ENCODE measurements at regions not wholly inside any gene's neighbourhood (a gene's known extent, or its start where the extent isn't known, plus 50 kb on each side); places are given as distances from the start of the nearest gene placed in this dataset.

DNA sequence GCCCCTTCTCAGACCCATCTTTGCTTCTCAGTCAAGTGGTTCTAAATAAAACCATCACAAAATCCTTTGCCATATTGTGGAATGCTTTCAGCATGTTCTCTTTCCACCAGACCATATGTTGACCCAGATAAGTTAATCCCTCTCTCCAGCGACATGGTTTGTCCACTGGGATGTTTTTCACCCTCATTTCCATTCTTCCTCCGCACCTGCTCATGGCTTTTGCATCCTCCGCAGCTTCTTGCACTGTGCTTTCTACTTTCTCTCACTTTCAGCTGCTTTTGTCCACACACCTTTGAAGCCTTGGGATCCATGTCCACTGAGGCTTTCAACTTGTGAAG is 52.3 kb upstream of the WAC start:
- TF ChIP-seq, protein P1, sequence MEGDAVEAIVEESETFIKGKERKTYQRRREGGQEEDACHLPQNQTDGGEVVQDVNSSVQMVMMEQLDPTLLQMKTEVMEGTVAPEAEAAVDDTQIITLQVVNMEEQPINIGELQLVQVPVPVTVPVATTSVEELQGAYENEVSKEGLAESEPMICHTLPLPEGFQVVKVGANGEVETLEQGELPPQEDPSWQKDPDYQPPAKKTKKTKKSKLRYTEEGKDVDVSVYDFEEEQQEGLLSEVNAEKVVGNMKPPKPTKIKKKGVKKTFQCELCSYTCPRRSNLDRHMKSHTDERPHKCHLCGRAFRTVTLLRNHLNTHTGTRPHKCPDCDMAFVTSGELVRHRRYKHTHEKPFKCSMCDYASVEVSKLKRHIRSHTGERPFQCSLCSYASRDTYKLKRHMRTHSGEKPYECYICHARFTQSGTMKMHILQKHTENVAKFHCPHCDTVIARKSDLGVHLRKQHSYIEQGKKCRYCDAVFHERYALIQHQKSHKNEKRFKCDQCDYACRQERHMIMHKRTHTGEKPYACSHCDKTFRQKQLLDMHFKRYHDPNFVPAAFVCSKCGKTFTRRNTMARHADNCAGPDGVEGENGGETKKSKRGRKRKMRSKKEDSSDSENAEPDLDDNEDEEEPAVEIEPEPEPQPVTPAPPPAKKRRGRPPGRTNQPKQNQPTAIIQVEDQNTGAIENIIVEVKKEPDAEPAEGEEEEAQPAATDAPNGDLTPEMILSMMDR (tag by site-specific recombination; IDR thresholded peaks at IDR 0.05) = no peak
- TF ChIP-seq YY1 (tag by site-specific recombination; IDR thresholded peaks at IDR 0.05) (no peak), ZNF585B (tag by site-specific recombination; IDR thresholded peaks at IDR 0.05) (no peak), ZNF514 (tag by site-specific recombination; IDR thresholded peaks at IDR 0.05) (no peak), KLF10 (tag by site-specific recombination; IDR thresholded peaks at IDR 0.05) (no peak), ZFP41 (tag by site-specific recombination; IDR thresholded peaks at IDR 0.05; ENCODE audit: borderline replicate concordance) (no peak), ZNF175 (tag by site-specific recombination; IDR thresholded peaks at IDR 0.05) (no peak)
- TF ChIP-seq, protein P2, sequence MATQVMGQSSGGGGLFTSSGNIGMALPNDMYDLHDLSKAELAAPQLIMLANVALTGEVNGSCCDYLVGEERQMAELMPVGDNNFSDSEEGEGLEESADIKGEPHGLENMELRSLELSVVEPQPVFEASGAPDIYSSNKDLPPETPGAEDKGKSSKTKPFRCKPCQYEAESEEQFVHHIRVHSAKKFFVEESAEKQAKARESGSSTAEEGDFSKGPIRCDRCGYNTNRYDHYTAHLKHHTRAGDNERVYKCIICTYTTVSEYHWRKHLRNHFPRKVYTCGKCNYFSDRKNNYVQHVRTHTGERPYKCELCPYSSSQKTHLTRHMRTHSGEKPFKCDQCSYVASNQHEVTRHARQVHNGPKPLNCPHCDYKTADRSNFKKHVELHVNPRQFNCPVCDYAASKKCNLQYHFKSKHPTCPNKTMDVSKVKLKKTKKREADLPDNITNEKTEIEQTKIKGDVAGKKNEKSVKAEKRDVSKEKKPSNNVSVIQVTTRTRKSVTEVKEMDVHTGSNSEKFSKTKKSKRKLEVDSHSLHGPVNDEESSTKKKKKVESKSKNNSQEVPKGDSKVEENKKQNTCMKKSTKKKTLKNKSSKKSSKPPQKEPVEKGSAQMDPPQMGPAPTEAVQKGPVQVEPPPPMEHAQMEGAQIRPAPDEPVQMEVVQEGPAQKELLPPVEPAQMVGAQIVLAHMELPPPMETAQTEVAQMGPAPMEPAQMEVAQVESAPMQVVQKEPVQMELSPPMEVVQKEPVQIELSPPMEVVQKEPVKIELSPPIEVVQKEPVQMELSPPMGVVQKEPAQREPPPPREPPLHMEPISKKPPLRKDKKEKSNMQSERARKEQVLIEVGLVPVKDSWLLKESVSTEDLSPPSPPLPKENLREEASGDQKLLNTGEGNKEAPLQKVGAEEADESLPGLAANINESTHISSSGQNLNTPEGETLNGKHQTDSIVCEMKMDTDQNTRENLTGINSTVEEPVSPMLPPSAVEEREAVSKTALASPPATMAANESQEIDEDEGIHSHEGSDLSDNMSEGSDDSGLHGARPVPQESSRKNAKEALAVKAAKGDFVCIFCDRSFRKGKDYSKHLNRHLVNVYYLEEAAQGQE (tag by site-specific recombination; IDR thresholded peaks at IDR 0.05) = no peak
- TF ChIP-seq, protein P3, sequence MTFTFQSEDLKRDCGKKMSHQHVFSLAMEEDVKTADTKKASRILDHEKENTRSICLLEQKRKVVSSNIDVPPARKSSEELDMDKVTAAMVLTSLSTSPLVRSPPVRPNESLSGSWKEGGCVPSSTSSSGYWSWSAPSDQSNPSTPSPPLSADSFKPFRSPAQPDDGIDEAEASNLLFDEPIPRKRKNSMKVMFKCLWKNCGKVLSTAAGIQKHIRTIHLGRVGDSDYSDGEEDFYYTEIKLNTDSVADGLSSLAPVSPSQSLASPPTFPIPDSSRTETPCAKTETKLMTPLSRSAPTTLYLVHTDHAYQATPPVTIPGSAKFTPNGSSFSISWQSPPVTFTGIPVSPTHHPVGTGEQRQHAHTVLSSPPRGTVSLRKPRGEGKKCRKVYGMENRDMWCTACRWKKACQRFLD (tag by site-specific recombination; IDR thresholded peaks at IDR 0.05) = no peak

All from HEK293 (cell line).